SH-SY5Y (cell line): ENCODE measurements at regions not wholly inside any gene's neighbourhood (a gene's known extent, or its start where the extent isn't known, plus 50 kb on each side); places are given as distances from the start of the nearest gene placed in this dataset.

Experiments used
- GATA2 ChIP-seq: IDR thresholded peaks from 2 replicates; pipeline ENCODE4 v1.6.1; 2011; ENCODE audit warnings: mild to moderate bottlenecking, low read depth, low read length
- GATA3 ChIP-seq: IDR thresholded peaks from 2 replicates; pipeline ENCODE4 v1.6.1; 2011; ENCODE audit warnings: low read depth, mild to moderate bottlenecking, low read length, moderate library complexity

DNA sequence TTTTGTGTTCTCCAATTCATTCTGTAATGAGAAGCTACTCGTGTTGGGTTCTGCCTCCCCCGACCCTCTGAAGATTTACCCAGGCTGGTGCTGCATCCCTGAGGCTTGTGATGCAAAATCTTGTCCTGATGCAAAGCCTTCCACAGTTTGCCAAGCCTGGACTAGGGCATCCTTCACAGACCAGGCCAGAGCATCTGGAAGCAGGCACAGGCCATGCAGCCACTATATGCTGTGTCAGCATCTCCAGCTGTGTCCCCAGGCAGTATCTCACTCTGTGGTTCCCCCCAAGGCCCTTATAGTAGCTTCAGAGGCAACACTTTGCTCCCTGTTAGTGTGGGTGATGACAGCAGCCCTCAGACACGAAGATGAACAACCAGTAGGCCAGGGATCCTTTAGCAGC, 77.3 kb upstream of the RCN1 start:
- no peak for TF ChIP-seq GATA2
- no peak for TF ChIP-seq GATA3

DNA sequence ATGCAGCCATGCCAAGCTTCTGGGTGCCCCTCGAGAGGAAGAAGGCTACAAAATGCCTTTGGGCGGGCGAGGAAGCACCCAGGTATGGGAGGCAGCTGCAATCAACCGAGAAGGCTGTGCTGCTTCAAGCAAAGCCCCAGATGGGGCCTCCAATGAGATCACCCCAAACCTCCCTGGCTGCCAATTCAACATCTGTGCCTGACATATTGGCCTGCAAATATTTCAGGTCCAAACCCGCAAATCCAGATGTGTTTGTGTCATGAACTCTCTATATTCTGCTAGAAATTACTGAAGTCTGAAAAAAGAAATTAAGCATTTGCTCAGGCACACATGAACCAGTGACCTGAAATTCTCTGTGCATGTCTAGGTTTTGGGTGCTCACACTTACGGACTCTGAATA, 78.8 kb upstream of the RCN1 start:
- TF ChIP-seq GATA2 (no peak), GATA3 (no peak)

DNA sequence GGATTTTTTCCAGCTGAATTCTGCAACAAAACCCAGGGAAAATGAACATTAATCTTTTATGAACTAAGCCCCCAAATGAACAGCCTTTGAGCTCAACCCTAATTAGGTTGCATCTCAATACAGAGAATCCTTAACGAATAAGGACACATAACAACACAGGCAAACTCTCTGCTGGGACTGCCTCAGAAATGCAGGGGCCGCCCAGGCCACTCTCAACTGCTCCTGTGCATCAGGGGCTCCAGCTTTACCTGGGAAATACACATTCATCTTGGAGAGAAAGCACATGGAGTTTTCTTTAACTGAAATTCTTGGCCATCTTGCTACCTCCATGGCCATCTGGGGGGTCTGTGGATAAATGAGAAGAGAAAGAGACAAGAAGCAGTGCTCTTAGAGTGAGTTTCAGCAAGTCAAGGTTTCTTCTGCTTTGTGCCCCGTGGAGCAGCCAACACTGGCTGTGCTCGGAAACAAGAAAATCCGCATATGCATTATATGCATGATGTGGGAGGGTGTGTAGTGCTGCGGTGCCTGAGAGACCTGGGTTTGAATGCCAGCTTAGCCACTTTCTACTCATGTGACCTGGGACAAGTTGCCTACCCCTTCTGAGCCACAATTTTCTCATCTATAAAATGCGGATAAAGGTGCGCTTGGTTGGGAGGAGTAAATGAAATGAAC, 81.9 kb upstream of the RCN1 start:
- TF ChIP-seq GATA3, result no peak
- TF ChIP-seq GATA2, result no peak

DNA sequence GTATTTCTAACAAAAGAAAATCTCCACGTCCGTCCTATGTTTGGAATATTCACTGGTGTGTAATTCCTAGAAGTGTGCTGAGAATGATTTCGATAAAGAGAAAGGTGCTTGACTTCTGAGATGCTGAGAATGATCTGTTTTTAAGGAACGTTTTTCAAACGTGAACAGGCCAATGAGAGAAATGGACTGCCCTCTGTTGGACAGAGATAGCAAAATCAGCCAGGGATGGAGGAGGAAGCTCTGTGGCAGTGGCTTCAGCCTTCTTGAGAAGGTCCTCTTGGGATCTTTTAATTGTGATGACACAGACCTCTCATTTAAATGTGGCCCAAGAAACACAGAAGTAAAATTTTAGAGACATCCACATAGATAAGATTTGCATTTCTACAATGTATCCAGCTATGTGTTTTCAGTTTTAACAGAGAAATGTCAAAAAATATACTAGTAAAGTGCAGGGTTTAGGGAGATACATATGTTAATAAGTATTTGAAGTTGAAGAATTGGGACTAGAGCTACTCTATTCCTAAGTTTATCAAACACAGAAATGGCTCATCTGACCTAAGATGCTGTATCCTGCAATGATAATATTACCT, 84.0 kb upstream of the RCN1 start:
- TF ChIP-seq GATA2 (no peak), GATA3 (no peak)

DNA sequence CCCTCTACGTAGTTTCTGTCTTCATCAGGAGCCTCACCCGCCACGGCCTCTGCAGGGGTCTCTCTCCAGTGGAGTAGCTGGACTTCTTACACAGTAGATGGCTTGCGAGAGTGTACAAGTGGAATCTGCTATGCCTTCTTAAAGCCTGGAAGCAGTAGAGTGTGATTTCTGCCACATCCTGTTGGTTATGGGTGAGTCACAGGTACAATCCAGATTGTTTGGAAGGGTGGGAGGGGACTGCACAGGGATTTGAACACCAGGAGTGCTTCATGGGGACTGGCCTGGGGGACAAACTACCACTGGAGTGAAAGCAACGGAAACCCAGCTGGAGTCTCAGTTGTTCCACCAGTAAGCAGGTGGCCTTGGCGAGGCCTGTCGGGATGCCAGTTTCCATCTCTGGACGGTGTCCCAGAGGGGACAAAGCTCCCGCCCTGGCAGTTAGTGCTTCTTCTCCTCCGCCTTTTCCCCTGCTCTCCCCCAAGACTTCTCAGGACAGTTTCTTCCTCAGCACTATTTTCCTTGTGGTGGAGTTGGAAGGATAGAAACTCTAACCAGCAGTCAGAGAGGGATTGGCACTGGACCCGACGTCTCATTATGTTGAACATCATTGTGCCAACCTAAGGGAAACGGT, 85.0 kb upstream of the RCN1 start:
- TF ChIP-seq GATA3 (no peak), GATA2 (no peak)

DNA sequence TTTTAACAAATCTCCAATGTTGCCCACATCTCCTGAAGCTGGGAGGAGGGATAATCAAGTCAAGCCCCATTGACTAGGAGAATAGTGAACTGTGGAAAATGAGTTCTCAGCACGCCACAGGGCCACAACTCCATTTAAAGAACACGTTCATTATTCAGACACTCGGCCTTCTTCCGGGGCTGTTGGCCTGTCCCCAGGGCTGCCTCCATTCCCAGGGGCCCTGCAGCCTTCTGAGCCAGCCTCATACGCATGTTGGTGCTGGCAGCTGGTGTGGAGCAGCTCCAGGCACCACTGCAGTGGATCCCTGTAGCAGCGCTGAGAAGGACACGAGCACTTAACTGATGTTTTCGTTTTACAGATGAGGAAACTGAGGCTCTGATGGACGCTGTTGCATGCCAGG, 87.5 kb upstream of the RCN1 start:
- TF ChIP-seq GATA2 (no peak), GATA3 (no peak)

DNA sequence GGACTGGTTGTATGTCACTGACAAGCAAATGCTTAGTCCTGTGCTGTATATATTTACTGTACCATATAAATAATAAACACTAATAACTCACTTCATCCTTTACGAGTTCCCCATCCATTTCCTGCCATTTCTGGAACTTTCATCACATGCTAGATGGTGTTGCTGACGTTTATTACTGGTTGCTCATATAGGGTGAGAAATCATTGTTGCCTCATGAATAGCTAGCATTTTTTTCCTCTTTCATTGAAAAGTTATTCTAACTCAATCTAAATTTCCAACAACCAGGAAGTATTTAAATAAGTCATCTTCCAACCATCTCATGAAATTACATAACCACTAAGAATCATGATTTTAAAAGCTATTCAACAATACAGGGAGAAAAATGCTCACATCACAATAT, 88.6 kb upstream of the RCN1 start:
- TF ChIP-seq GATA3, result no peak
- no peak for TF ChIP-seq GATA2

DNA sequence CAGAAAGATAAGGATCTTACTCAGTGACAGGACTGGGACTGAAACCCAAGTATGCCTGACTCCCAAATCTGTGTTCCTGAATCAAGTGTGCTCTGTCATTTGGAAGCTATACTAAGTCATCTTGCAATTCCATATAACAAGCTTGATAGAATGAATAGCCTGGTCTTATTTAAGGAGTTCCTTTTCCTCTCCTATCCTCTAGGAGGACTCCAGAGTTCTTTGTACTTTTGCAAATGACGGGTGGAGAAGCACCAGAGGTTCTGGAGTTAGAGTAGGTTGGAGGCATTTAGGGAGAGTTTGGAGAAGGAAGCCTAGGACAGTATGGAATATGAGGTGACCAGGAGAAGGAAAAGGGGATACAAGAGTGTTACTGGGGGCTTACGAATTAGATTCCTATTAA, 92.9 kb upstream of the RCN1 start:
- TF ChIP-seq GATA3, result no peak
- no peak for TF ChIP-seq GATA2

DNA sequence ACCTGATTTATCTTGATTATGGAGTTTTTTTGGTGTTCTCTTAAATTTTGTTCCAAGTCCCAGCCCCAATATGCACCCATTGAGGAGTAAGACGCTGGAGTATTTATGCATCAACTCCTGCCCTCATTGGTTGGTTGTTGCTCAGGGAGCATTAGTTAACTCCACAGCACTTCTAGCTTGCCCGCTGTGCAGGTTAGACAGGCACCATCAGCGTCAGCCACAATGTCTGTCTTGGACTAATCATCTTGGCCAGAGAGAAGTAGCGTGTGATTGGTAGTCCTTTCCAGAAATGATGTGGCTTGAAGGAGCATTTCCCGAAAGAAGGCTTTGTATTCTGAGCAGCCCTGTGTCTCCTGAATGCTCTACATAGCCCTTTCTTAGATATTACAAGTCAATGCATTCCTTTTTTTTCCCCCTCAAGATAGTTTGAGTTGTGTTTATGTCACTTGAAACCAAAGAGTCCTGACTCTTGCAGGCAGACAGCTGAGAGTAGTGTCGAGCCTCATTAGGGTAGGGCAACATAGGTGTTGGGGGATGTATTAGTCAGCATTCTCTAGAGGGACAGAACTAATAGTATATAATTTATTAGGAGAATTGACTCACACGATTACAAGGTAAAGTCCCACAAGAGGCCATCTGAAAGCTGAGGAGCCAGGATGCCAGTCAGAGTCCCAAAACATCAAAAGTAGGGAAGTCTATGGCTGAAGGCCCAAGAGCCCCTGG, 94.6 kb upstream of the RCN1 start:
- TF ChIP-seq GATA2 (no peak), GATA3 (no peak)

DNA sequence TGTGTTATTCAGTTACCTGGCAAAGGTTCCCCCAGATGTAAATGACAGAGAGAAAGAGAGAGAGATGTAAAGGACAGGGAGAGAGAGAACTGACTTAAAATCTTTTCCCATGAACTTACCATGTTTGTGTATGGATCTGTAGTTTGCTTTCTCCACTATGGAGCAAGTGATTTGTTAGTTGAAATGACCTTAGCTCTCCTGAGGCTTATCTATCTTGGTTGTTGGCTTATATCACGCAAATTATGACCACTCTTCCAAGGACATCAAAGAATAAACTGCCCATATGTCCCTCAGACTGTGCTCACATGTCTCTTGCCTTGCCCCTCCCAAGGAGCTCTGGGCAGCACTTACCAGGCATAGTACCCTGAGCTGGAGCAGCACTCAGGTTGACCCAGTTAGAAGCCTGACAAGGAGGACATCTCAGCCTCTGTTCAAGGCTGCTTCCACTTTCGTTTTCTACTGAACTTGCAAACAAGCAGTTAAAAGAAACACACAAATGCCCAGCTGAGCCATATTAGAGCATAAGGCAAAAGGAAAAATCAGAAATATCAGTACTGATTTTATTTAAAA, 95.3 kb upstream of the RCN1 start:
- TF ChIP-seq GATA2 (no peak), GATA3 (no peak)

DNA sequence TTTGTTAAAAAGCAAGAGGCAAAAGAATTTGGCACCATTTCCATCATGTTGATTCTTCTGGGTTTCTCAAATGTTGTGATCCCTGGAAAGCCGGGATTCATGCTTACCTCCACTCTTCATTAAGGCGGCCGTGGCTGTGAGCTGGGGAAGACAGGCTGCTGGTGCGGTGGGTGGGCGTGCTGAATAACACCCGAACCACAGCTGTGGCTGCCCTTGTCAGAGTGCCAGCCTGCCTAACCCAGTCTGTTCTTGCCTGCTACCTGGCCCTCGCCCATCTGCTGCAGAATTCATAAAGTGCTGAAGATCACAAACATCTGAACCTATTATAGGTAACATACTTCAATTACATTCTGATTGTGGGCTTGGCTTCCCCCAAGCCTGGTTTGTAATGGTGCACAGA, 95.8 kb upstream of the RCN1 start:
- TF ChIP-seq GATA2 (no peak), GATA3 (no peak)

DNA sequence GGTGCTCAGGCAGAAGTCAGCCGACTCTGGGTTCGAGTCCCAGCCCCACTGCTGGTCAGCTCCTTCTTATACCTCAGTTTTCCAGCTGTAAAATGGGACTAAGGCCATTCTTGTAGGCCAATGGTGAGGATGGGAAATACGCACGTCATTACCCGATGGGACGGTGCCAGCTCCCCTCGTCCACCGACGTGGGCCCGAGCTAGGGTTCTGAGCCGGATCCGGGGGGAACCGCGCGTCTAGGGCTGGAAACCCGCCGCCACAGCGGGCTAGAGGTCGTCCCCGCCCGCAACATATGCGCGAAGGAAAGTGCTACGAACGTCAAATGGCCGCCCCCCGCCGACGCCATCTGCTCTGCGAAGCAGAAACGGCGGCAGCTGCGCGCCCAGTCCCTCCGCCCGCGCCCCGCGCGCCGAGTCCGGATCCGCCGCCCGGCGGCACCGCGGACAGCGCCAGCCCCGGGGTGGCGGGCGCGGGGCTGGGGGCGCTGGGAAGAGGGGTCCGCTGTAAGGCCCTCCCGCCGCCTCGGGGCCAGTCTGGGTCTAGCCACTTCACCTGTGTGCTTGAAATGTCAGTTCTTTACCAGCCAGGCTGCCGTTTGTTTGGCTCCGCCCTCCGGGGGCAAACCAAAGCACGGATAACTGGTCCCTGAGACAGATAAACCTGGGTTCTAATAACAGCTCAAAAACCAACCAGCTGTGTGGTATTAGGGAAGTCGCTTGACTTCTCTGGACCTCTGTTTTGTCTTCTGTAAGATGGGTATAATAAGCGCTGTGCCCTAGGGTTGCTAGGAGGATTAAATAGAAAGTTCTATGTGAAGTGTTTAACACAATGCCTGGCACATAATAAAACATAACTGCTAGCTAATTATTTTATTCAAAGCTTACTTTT, 103.5 kb upstream of the RCN1 start:
- no peak for TF ChIP-seq GATA2
- TF ChIP-seq GATA3, result no peak

DNA sequence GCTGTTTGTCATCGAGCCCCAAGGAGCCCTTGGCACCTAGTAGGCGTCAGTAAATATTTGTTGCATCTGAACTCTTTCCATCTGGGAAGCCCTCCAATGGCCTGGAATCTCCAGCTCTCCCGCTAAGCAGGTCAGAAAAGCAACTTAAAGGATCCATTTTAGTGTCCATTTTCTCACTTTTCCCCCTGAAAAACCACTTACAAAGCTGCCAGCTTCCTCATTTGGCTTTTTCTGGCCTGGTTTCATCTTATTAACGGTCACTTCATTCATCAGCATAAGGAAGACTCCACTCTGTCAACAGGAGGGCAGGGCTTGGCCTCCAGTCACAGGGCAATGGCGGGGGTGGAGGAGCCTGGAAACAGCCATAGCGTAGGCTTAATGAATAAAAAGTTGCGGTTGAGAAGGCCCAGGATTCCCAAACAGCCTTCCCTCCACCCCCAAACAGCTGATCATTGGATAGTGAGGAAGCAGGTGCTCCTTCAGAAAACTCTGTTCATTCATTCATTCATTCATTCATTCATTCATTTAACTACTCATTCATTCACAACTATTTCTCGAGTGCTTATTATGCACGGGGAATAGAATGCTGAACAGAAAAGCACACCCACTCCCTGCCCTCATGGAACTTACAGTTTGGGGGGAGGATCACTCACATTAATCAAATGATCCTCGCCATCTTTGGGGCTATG, 104.5 kb upstream of the RCN1 start:
- TF ChIP-seq GATA3 (no peak), GATA2 (no peak)
